GM18868 (cell line): ENCODE measurements at regions not wholly inside any gene's neighbourhood (a gene's known extent, or its start where the extent isn't known, plus 50 kb on each side); places are given as distances from the start of the nearest gene placed in this dataset.
"Not testable (repeated sequence)": the region's sequence is repeated elsewhere in the genome, so short reads cannot be mapped to it uniquely, and the experiment has no call there.

Experiments used
- ATAC-seq: cut with Tn5 transposase; IDR thresholded peaks from one replicate; pipeline ENCODE4 v1.9.1; 2021; ENCODE audit warnings: mild to moderate bottlenecking, moderate library complexity; ENCODE audit not compliant: unreplicated experiment

DNA sequence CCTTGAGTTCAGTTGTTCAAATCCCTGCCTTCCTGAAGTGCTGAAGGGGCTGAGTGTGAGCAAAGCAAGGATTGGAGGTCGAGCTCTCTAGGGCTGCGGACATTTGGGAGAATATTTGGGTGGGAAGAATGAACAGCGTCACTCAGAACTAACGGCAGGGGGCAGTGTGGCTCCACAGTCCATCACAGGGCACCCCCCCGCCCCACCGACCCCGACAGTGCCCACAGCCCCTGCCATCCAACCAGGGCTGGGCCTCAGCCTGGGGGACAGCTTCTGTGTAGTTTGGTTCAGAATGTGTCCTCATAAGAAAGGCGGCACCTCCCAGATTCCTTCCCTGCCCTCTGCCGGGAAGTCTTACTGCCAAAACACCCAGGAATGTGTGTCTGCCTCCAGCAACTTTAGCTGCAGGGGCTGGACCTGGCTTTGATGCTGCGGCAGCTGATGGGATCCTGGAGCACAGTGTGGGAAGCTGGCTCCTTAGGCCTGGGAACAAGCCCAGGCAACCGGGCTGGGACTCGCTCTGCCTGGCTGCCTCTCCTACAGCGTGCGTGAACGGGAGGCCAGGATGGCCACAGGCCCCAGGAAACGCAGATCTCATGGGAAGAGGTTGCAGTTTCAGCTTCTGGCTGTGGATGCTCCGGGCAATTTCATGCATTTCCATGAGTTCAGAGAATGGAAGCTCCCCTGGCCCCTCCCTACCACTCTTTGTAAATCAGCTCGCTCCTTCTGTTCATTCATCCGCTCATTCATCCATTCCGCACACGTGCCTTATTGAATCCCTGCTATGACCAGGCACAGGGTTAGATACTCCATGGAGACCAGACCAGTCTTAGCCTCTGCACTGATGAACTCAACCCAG lies 104.9 kb upstream of the TMPRSS2 start:
- no peak for ATAC-seq

DNA sequence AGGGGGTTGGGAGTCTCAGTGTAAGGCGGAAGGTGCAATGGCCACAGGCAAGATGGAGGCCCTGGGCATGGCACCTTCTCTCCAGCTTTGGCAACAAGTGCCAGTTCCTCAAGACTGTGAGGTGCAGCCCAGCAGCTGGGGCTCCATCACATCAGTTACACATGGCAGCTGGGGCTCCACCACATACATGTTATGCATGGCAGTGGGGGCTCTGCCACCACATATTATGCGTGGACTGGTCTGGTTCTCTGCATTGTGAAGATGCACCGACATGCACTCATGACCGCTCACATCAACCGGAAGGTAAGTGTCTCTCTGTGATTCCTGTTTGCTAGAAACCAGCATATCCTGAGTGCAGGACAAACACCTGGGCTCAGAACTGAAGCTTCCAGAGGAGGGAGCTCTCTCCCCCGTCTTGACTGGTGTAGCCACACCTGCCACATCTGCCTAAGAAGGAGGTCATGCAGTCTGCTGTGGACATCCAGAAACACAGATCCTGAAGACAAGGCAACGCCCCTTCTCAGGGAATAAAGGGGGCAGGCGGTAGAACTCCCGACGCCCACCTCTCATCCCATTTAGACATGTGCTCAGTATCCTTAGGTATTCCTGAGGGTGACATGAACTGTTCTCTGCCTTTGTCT lies 104.1 kb upstream of the TMPRSS2 start:
- ATAC-seq: no peak

DNA sequence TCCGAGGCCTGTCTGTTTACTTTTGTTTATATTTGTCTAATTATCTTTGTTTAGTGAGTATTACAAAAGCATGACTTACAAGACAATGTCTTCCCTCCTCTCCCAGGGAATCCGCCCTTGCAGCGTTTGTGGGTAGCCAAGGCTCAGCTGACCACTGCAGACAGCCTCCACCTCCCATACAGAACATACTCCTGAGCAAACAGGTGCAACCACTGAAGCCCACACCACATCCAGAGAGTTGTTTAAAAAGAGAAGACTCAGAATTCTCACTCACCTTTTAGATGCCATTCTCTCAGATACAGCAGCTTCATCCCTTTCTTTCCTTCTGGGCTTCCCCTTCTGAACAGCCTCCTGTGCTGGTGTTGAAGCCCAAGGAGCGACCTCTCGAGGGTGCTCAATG lies 103.5 kb upstream of the TMPRSS2 start:
- no peak for ATAC-seq

DNA sequence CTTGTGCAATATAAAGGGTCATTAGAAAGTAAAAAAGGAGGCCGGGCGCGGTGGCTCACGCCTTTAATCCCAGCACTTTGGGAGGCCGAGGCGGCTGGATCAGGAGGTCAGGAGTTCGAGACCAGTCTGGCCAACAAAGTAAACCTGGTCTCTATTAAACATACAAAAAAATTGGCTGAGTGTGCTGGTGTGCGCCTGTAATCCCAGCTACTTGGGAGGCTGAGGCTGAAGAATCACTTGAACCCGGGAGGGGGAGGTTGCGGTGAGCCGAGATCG lies 102.8 kb upstream of the TMPRSS2 start:
- not testable (repeated sequence) for ATAC-seq

DNA sequence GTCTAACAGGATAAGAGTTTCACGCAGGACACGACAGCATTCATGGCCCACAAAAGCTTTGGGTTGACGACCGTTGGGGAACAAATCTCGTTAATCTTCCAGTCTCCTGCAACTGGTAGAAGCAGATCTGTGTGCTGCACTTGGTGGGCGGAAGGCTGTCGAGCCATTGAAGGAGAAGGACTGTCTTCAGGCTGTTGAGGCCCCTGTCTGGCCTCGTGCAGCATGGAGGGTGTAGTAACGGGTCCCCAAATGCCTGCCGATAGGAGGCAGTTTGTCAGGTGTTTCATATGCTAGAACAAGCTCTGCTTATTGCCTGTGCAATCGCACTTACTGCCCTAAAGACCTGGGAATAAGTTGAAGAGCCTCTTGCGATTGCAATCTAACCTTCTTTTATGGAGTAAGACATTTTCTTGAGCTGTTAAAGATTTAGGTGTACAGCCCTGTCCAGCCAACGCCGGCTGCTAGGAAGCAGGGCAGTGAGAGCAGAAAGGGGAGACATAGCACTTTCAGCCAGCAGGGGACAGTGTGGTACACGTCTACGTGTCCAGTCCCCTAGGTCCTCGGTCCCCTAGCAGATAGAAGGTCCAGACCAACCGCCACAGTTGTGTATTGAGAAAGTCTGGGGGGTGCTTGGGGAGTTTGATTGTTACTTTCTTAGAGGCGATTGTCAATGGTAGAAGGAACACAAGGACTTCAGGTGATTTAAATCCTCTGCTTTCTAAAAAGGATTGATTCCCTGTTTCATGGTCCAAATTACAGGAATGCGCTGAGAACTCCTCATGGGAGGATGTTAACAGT lies 102.3 kb upstream of the TMPRSS2 start:
- no peak for ATAC-seq

DNA sequence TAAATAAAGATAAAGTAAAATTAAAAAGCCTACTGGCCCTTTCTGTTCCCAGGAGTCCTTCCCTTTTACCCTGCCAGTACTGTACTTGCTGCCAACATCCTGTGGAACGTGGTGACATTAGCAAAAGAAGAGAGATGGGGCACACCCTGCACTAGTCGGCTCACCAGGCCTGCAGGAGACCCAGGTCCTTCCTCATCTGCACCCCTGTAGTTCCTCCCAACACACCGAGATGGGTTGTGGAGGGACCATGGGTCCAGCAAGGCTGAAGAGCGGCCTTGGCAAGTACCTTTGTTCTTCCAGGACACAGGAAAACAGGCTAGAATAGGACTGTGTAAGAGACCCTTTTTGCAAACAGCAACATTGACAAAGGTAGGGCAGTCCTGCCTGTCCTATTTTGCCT lies 98.7 kb upstream of the TMPRSS2 start:
- ATAC-seq: no peak

- ATAC-seq: no peak
Observed at GRCh38 chr21:41605934-41606285, 98.0 kb upstream of the TMPRSS2 start.

DNA sequence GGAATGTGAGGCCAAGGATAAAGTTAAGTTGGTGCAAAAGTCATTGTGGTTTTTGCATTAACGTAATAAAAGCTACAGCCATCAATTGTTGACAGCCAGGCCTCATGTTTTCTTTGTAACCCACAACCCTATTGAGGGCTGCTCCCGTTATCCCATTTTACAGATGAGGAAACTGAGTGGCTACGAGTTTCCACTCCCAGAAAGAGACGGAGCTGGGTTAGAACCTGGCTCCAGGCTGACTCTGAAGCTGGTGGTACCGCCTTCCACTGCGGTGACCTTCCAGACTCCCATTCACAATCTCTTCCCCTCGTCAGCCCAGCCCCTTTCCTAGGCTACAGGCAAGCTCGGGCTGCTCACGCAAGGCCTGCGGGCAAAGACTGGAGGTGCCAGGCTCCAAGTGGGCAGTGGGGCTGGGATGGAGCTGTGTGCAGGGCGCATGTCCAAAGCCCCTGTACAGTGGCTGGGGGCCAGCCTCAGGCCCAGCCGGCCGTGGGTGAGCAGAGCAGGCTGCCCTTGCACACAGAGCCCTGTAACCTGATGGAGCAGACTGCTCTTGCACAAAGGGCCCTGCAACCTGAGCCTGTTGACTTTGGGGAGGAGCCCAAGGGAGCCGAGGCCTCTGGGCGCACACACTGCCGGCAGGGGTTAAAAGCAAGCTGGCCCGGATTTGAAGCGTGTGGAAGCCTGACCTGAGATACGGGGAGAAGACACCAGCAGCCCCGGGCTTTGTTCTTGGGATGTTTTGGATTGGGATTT lies 97.4 kb upstream of the TMPRSS2 start:
- no peak for ATAC-seq

DNA sequence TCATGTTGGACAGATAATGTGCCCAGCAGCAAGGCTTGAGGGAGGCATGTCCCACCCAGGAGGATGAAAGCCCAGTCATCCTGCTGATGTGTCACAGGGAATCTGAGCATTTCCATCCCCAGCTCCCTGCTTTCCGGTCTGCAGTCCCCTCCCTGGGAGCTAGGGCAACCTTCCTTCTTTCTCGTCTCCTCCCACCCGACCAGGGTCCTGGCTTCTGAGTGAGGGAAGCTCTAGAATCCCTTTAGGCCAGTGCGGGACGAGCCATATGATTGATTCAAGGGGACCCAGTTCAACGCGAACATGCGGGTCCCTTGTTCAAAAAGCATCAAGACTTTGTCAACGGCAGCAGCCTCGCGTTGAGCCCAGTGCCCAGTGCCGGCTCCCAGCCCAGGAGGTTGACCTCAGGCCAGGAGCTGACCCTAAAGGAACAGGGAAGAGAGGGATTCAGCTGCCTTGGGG lies 96.7 kb upstream of the TMPRSS2 start:
- no peak for ATAC-seq

DNA sequence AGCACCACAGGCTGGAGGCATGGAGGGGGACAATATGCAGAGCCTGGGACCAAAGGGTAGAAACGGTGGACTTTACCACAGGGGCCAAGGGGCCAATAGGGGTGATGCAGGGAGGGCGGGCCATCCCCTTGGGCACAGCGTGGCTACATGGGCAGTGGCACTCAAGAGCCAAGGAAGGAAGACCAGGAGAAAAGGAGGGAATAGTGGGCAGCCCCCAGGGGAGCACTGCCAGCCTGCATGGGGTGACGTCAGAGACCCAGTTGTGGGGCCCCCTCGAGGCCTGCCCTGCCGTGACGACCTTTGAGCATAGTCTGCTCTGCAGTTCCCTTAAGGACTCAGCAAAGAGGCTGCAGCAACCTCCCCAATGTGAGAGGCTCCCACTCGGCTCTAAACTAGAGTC lies 95.5 kb upstream of the TMPRSS2 start:
- no peak for ATAC-seq

DNA sequence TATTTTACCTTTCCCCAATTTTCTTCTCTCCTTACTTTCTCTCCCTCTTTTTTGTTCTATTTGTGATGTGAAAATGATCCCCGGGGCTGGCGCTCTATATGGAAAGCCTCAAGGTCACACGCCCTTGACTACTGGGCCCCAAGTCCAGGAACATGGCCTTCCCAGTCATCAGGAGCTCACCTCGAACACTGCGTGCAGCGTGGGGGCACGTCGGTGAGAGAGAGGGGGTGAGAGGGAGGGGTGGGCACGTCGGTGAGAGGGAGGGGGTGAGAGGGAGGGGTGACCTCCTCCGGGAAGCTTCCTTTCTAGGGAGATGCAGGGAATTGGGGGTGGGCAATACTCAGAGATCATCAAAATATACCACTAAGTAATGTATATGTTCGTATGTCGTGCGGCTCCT lies 94.6 kb upstream of the TMPRSS2 start:
- no peak for ATAC-seq

GRCh38 chr21:41601573-41602368 lies 93.8 kb upstream of the TMPRSS2 start:
- ATAC-seq: no peak

DNA sequence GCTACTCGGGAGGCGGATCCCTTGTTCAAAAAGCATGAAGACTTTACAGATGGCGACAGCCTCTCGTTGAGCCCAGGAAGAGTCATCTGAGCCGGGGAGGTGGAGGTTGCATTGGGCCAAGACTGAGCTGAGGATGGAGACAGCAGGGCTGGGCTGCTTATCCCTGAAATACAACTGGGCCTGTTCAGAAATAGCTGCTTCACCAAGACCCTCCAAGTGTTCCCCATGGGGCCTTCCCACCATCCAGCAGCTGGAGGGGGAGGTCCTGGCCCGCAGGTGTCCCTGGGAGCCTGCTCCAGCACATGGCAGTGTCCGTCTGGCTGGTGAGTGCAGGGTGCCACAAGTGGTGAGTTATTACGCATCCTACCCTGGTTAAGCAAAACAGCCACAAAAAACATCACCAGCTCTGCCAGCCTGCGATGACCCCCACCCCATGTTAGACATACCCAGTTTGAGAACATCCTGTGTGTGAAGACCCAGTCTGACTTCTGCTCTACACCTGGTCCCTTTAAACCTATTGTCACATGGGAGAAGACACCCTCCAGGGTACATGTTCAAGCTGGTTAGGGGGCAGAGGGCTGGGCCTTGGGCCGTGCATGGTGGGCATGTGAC lies 93.1 kb upstream of the TMPRSS2 start:
- no peak for ATAC-seq

GRCh38 chr21:41600556-41600955 lies 92.6 kb upstream of the TMPRSS2 start:
- ATAC-seq: no peak

- ATAC-seq: no peak
Observed at GRCh38 chr21:41600116-41600515, 92.2 kb upstream of the TMPRSS2 start.

- ATAC-seq: no peak
Observed at GRCh38 chr21:41598561-41599431, 90.8 kb upstream of the TMPRSS2 start.

GRCh38 chr21:41597811-41598231 lies 89.9 kb upstream of the TMPRSS2 start:
- ATAC-seq: no peak

GRCh38 chr21:41597227-41597626 lies 89.3 kb upstream of the TMPRSS2 start:
- no peak for ATAC-seq
